ENCODE measurements at regions not wholly inside any gene's neighbourhood (a gene's known extent, or its start where the extent isn't known, plus 50 kb on each side); places are given as distances from the start of the nearest gene placed in this dataset.

- TF ChIP-seq CTCF (IDR thresholded peaks at IDR 0.05; ENCODE audit: insufficient read depth, low read length) (no peak), SPI1 (IDR thresholded peaks at IDR 0.05; ENCODE audit: borderline replicate concordance, low read depth) (no peak)
Measured at GRCh38 chr7:25665374-25665773, 437.1 kb upstream of the NPVF start.

All from HL-60 (cell line).